HG03378 (cell line): ENCODE measurements at regions not wholly inside any gene's neighbourhood (a gene's known extent, or its start where the extent isn't known, plus 50 kb on each side); places are given as distances from the start of the nearest gene placed in this dataset.
"Not testable (repeated sequence)": the region's sequence is repeated elsewhere in the genome, so short reads cannot be mapped to it uniquely, and the experiment has no call there.

ENCODE experiments used
- ATAC-seq: cut with Tn5 transposase; IDR thresholded peaks from one replicate; pipeline ENCODE4 v1.9.1; 2021; ENCODE audit warnings: mild to moderate bottlenecking, moderate library complexity; ENCODE audit not compliant: unreplicated experiment

GRCh38 chr5:143898916-143899591, 87.1 kb downstream of the HMHB1 start:
- no peak for ATAC-seq

GRCh38 chr5:143908959-143909358, 97.0 kb downstream of the HMHB1 start:
- no peak for ATAC-seq

GRCh38 chr5:143913008-143913752, 101.2 kb downstream of the HMHB1 start:
- no peak for ATAC-seq

- no peak for ATAC-seq
Measured at GRCh38 chr5:143914756-143915155, 102.8 kb downstream of the HMHB1 start.

GRCh38 chr5:143916451-143916850, 104.5 kb downstream of the HMHB1 start:
- ATAC-seq: no peak

GRCh38 chr5:143918961-143919360, 107.0 kb downstream of the HMHB1 start:
- no peak for ATAC-seq

GRCh38 chr5:143920772-143921171, 108.8 kb downstream of the HMHB1 start:
- ATAC-seq: no peak

GRCh38 chr5:143921525-143922311, 109.8 kb downstream of the HMHB1 start:
- ATAC-seq: no peak

- ATAC-seq: no peak
Measured at GRCh38 chr5:143922718-143923117, 110.8 kb downstream of the HMHB1 start.

- no peak for ATAC-seq
Measured at GRCh38 chr5:143923634-143924266, 111.8 kb downstream of the HMHB1 start.

GRCh38 chr5:143924311-143924978, 112.5 kb downstream of the HMHB1 start:
- ATAC-seq: no peak

GRCh38 chr5:143924979-143925325, 113.0 kb downstream of the HMHB1 start:
- ATAC-seq: not testable (repeated sequence)

GRCh38 chr5:143929486-143929885, 117.5 kb downstream of the HMHB1 start:
- no peak for ATAC-seq

GRCh38 chr5:143930561-143930960, 118.6 kb downstream of the HMHB1 start:
- ATAC-seq: no peak

GRCh38 chr5:143931476-143931875, 119.5 kb downstream of the HMHB1 start:
- ATAC-seq: no peak

- ATAC-seq: no peak
Measured at GRCh38 chr5:143931986-143932385, 120.0 kb downstream of the HMHB1 start.

- ATAC-seq: no peak
Measured at GRCh38 chr5:143932584-143932983, 120.6 kb downstream of the HMHB1 start.

GRCh38 chr5:143933451-143933850, 121.5 kb downstream of the HMHB1 start:
- no peak for ATAC-seq

- ATAC-seq: no peak
Measured at GRCh38 chr5:143934821-143935220, 122.9 kb downstream of the HMHB1 start.

GRCh38 chr5:143938230-143938629, 126.3 kb downstream of the HMHB1 start:
- ATAC-seq: no peak

- no peak for ATAC-seq
Measured at GRCh38 chr5:143946837-143947236, 134.9 kb downstream of the HMHB1 start.
